Glutamatergic neuron (in vitro differentiated cells): ENCODE measurements at regions not wholly inside any gene's neighbourhood (a gene's known extent, or its start where the extent isn't known, plus 50 kb on each side); places are given as distances from the start of the nearest gene placed in this dataset.

ENCODE experiments used
- DNase-seq: peaks from one replicate; pipeline ENCODE4 v3.0.0; 2022
- H3K27ac Mint-ChIP-seq: one replicate; pipeline ENCODE4 v1.8.0; 2020; ENCODE audit warnings: mild to moderate bottlenecking, mixed read lengths, inconsistent platforms; ENCODE audit not compliant: unreplicated experiment
- H3K27me3 Mint-ChIP-seq: one replicate; pipeline ENCODE4 v1.8.0; 2020; ENCODE audit warnings: mild to moderate bottlenecking, moderate library complexity, mixed read lengths, inconsistent platforms; ENCODE audit not compliant: unreplicated experiment
- H3K36me3 Mint-ChIP-seq: one replicate; pipeline ENCODE4 v1.8.0; 2020; ENCODE audit warnings: mild to moderate bottlenecking, mixed read lengths, inconsistent platforms; ENCODE audit not compliant: unreplicated experiment
- H3K4me1 Mint-ChIP-seq: one replicate; pipeline ENCODE4 v1.8.0; 2020; ENCODE audit warnings: mild to moderate bottlenecking, low read depth, mixed read lengths, inconsistent platforms; ENCODE audit not compliant: unreplicated experiment
- H3K4me3 Mint-ChIP-seq: one replicate; pipeline ENCODE4 v1.8.0; 2020; ENCODE audit warnings: mild to moderate bottlenecking, mixed read lengths, inconsistent platforms; ENCODE audit not compliant: unreplicated experiment
- H3K9me3 Mint-ChIP-seq: one replicate; pipeline ENCODE4 v1.8.0; 2020; ENCODE audit warnings: mild to moderate bottlenecking, moderate library complexity, mixed read lengths, inconsistent platforms; ENCODE audit not compliant: unreplicated experiment
- CTCF ChIP-seq: fragments of 200-600 bp; sonication (generic); IDR thresholded peaks from one replicate; pipeline ENCODE4 v1.5.0; 2021; ENCODE audit not compliant: partially characterized antibody, unreplicated experiment

- Mint-ChIP-seq H3K36me3 (no peaks in the 10 kb centered on the region), H3K4me1 (no peaks in the 10 kb centered on the region), H3K4me3 (no peak overlapping the region), H3K27ac (no peak overlapping the region), H3K9me3 (peaks cover 1% of the 10 kb centered on the region), H3K27me3 (no peaks in the 10 kb centered on the region)
- DNase-seq: no peak
- TF ChIP-seq CTCF: no peak
These were observed 2498.1 kb downstream of the PCDH7 start for GRCh38 chr4:33218238-33218637.

- Mint-ChIP-seq H3K4me1 (no peaks in the 10 kb centered on the region), H3K27ac (no peak overlapping the region), H3K9me3 (no peaks in the 10 kb centered on the region), H3K4me3 (no peak overlapping the region), H3K36me3 (no peaks in the 10 kb centered on the region), H3K27me3 (no peaks in the 10 kb centered on the region)
- DNase-seq: no peak
- no peak for TF ChIP-seq CTCF
These were observed 2506.0 kb downstream of the PCDH7 start for GRCh38 chr4:33226133-33226532.

- Mint-ChIP-seq H3K36me3 (no peaks in the 10 kb centered on the region), H3K9me3 (no peaks in the 10 kb centered on the region), H3K4me1 (no peaks in the 10 kb centered on the region), H3K4me3 (no peak overlapping the region), H3K27me3 (no peaks in the 10 kb centered on the region), H3K27ac (no peak overlapping the region)
- no peak for DNase-seq
- TF ChIP-seq CTCF: no peak
These were observed 2506.6 kb downstream of the PCDH7 start for GRCh38 chr4:33226783-33227182.

- Mint-ChIP-seq H3K27ac (no peak overlapping the region), H3K9me3 (no peaks in the 10 kb centered on the region), H3K27me3 (no peaks in the 10 kb centered on the region), H3K36me3 (no peaks in the 10 kb centered on the region), H3K4me3 (no peak overlapping the region), H3K4me1 (no peaks in the 10 kb centered on the region)
- no peak for DNase-seq
- no peak for TF ChIP-seq CTCF
These were observed 2534.9 kb downstream of the PCDH7 start for GRCh38 chr4:33255094-33255493.

GRCh38 chr4:33255507-33255906 lies 2535.3 kb downstream of the PCDH7 start:
- H3K4me1 Mint-ChIP-seq: no peaks in the 10 kb centered on the region
- no peaks in the 10 kb centered on the region for H3K36me3 Mint-ChIP-seq
- DNase-seq: no peak
- no peak overlapping the region for H3K27ac Mint-ChIP-seq
- H3K4me3 Mint-ChIP-seq: no peak overlapping the region
- H3K27me3 Mint-ChIP-seq: no peaks in the 10 kb centered on the region
- no peak for TF ChIP-seq CTCF
- H3K9me3 Mint-ChIP-seq: no peaks in the 10 kb centered on the region
